Astrocyte (in vitro differentiated cells and primary cell): ENCODE measurements at regions not wholly inside any gene's neighbourhood (a gene's known extent, or its start where the extent isn't known, plus 50 kb on each side); places are given as distances from the start of the nearest gene placed in this dataset.

Source experiments
- DNase-seq: peaks from one replicate; pipeline ENCODE4 v3.0.0-alpha.2; 2010; ENCODE audit warnings: low read depth
- FAIRE-seq: peaks from 2 replicates; lab custom pipeline; 2011; peaks lifted over from hg19 to GRCh38; lab: Jason Lieb, UNC
- H2AFZ ChIP-seq: 2 replicates; pipeline ENCODE4 v1.6.0; 2012; ENCODE audit warnings: low read depth, low read length, inconsistent platforms
- H3K27ac ChIP-seq: 2 replicates; pipeline ENCODE4 v1.5.1; 2011; ENCODE audit warnings: low read depth, low read length, inconsistent platforms
- H3K27me3 ChIP-seq: 2 replicates; pipeline ENCODE4 v1.6.0; 2011; ENCODE audit warnings: low read length, inconsistent platforms; ENCODE audit not compliant: insufficient read depth
- H3K36me3 ChIP-seq: 2 replicates; pipeline ENCODE4 v1.5.1; 2011; ENCODE audit warnings: low read length, inconsistent platforms; ENCODE audit not compliant: insufficient read depth
- H3K4me1 ChIP-seq: 2 replicates; pipeline ENCODE4 v1.5.1; 2011; ENCODE audit warnings: low read length, inconsistent platforms; ENCODE audit not compliant: insufficient read depth
- H3K4me2 ChIP-seq: 2 replicates; pipeline ENCODE4 v1.6.0; 2012; ENCODE audit warnings: low read length, inconsistent platforms
- H3K4me3 ChIP-seq: 2 replicates; pipeline ENCODE4 v1.5.1; 2011; ENCODE audit warnings: low read depth, mild to moderate bottlenecking, low read length, inconsistent platforms; ENCODE audit not compliant: insufficient read depth
- H3K79me2 ChIP-seq: 2 replicates; pipeline ENCODE4 v1.6.0; 2012; ENCODE audit warnings: mild to moderate bottlenecking, low read length, inconsistent platforms; ENCODE audit not compliant: insufficient read depth
- H3K9ac ChIP-seq: 2 replicates; pipeline ENCODE4 v1.6.0; 2012; ENCODE audit warnings: mild to moderate bottlenecking, low read length, inconsistent platforms
- H3K9me3 ChIP-seq: 2 replicates; pipeline ENCODE4 v1.5.1; 2012; ENCODE audit warnings: low read depth, mild to moderate bottlenecking, low read length, inconsistent platforms; ENCODE audit not compliant: insufficient read depth
- H4K20me1 ChIP-seq: 2 replicates; pipeline ENCODE4 v1.6.0; 2012; ENCODE audit warnings: low read length, inconsistent platforms; ENCODE audit not compliant: insufficient read depth
- H3K27ac Mint-ChIP-seq: one replicate; pipeline ENCODE4 v1.8.0; 2021; ENCODE audit warnings: mild to moderate bottlenecking, mixed read lengths; ENCODE audit not compliant: unreplicated experiment
- H3K27me3 Mint-ChIP-seq: one replicate; pipeline ENCODE4 v1.8.0; 2021; ENCODE audit warnings: low read depth, mixed read lengths; ENCODE audit not compliant: unreplicated experiment
- H3K36me3 Mint-ChIP-seq: one replicate; pipeline ENCODE4 v1.8.0; 2021; ENCODE audit warnings: low read depth, mixed read lengths; ENCODE audit not compliant: unreplicated experiment
- H3K4me1 Mint-ChIP-seq: one replicate; pipeline ENCODE4 v1.8.0; 2021; ENCODE audit warnings: low read depth, mixed read lengths; ENCODE audit not compliant: unreplicated experiment
- H3K4me3 Mint-ChIP-seq: one replicate; pipeline ENCODE4 v1.8.0; 2021; ENCODE audit warnings: mild to moderate bottlenecking, moderate library complexity, mixed read lengths; ENCODE audit not compliant: unreplicated experiment
- H3K9me3 Mint-ChIP-seq: one replicate; pipeline ENCODE4 v1.8.0; 2021; ENCODE audit warnings: mild to moderate bottlenecking, mixed read lengths; ENCODE audit not compliant: unreplicated experiment
- EZH2 ChIP-seq: IDR thresholded peaks from 2 replicates; pipeline ENCODE4 v1.6.1; 2012; ENCODE audit warnings: mild to moderate bottlenecking, low read length, inconsistent platforms; ENCODE audit not compliant: insufficient read depth
- TF ChIP-seq, protein P1 (sequence below): IDR thresholded peaks from 2 replicates; pipeline ENCODE4 v1.5.1; 2011; ENCODE audit warnings: low read depth, mild to moderate bottlenecking, inconsistent platforms, low read length, moderate library complexity; ENCODE audit not compliant: insufficient read depth

DNA sequence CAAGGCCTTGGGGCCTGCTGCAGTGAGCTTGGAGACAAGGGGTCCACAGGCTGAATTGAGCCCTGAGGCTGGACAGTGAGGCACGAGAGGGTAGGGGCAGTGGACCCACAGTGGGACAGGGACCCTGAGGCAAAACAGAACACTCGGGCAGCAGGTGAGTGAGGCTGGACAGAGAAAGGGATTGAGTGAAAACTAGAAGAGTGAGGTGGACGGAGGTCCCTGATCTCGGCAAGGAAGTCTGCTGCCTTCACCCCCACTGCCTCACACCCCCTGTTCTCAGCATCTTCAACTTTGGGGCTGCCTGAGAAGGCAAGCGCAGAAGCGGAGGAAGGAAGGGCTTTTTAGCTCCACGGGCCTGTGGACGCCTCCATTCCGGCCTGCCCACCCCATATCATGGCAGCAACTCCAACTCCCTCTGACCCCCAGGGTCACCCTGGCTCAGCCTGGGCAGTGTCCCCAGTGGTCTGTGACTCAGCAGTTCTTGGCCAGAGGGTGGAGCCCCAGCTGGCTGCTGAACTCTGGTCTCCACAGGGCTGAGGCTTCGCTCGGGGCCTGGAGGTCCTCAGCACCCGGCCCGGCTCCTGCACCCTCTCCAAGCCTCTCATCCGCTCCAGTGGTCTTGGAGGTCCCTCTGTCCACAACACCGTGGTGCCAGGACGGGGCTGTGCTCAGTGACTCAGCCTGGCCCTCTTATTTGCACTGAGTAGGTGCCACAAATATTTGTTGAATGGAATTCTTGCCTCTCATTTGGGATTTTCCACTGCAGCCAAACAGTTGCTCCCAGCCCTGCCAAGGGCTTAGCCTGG is 60.0 kb upstream of the EPS8L3 start:
- Mint-ChIP-seq H3K27me3 (peaks cover 11% of the 10 kb centered on the region), H3K9me3 (peaks cover 6% of the 10 kb centered on the region), H3K27ac (peak overlapping the region; percentile 26), H3K4me1 (peaks cover 29% of the 10 kb centered on the region), H3K36me3 (no peaks in the 10 kb centered on the region), H3K4me3 (no peak overlapping the region)
- Histone ChIP-seq H3K9ac (no peak overlapping the region), H3K4me3 (no peak overlapping the region), H3K9me3 (no peaks in the 10 kb centered on the region), H3K79me2 (no peaks in the 10 kb centered on the region), H2AFZ (peak overlapping the region; percentile 55), H4K20me1 (no peaks in the 10 kb centered on the region), H3K4me2 (peak overlapping the region; percentile 5), H3K36me3 (no peaks in the 10 kb centered on the region), H3K27me3 (no peaks in the 10 kb centered on the region), H3K27ac (no peak overlapping the region), H3K4me1 (peaks cover 28% of the 10 kb centered on the region)
- no peak for FAIRE-seq
- DNase-seq: peak; percentile 55
- no peak for TF ChIP-seq EZH2
- TF ChIP-seq, protein P1, sequence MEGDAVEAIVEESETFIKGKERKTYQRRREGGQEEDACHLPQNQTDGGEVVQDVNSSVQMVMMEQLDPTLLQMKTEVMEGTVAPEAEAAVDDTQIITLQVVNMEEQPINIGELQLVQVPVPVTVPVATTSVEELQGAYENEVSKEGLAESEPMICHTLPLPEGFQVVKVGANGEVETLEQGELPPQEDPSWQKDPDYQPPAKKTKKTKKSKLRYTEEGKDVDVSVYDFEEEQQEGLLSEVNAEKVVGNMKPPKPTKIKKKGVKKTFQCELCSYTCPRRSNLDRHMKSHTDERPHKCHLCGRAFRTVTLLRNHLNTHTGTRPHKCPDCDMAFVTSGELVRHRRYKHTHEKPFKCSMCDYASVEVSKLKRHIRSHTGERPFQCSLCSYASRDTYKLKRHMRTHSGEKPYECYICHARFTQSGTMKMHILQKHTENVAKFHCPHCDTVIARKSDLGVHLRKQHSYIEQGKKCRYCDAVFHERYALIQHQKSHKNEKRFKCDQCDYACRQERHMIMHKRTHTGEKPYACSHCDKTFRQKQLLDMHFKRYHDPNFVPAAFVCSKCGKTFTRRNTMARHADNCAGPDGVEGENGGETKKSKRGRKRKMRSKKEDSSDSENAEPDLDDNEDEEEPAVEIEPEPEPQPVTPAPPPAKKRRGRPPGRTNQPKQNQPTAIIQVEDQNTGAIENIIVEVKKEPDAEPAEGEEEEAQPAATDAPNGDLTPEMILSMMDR: no peak

DNA sequence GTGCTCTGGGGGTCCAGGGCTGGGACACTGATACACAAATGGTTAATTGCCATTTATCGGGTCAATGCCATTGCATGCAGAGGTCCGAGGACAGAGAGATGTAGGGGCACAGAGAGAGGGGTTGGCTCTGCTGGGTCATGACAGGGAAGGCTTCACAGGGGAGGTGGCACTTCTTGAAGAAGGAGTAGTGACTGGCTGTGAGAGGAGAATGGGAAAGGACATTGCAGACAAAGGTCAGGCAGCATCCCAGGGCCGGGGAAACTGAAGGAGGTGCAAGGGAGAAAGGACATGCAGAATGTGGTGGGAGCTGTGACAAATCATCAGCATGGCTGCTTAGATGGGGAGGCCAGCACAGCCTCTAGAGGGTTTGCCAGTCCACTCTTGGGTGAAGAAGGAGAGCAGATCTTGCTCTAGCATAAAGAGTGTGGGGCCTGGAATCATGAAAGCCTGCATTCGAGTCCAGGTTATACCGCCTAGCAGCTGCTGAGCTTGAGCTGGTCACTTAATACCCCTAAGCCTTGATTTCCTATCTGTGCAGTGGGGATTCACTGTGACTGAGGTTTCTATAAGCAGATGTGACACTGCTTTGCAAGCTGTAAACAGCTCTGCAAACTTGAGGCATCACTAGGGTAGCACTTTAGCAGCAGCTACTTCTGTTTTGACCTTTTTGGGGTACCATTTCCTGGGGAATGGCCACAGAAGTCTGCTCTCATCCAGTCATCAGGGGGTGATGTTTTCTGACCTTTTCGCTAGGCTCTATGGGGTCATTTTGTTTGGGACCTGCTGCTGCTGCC is 59.2 kb upstream of the EPS8L3 start:
- Histone ChIP-seq H4K20me1 (no peaks in the 10 kb centered on the region), H3K36me3 (no peaks in the 10 kb centered on the region), H3K9me3 (no peaks in the 10 kb centered on the region), H3K4me3 (no peak overlapping the region), H2AFZ (no peak overlapping the region), H3K4me2 (no peak overlapping the region), H3K79me2 (no peaks in the 10 kb centered on the region), H3K9ac (no peak overlapping the region), H3K27me3 (no peaks in the 10 kb centered on the region), H3K27ac (no peak overlapping the region), H3K4me1 (peaks cover 28% of the 10 kb centered on the region)
- TF ChIP-seq, protein P1: no peak
- no peak for TF ChIP-seq EZH2
- DNase-seq: no peak
- Mint-ChIP-seq H3K27ac (no peak overlapping the region), H3K27me3 (peaks cover 7% of the 10 kb centered on the region), H3K36me3 (no peaks in the 10 kb centered on the region), H3K9me3 (peaks cover 2% of the 10 kb centered on the region), H3K4me3 (no peak overlapping the region), H3K4me1 (peaks cover 29% of the 10 kb centered on the region)
- FAIRE-seq: no peak
